ENCODE measurements at regions not wholly inside any gene's neighbourhood (a gene's known extent, or its start where the extent isn't known, plus 50 kb on each side); places are given as distances from the start of the nearest gene placed in this dataset.

DNA sequence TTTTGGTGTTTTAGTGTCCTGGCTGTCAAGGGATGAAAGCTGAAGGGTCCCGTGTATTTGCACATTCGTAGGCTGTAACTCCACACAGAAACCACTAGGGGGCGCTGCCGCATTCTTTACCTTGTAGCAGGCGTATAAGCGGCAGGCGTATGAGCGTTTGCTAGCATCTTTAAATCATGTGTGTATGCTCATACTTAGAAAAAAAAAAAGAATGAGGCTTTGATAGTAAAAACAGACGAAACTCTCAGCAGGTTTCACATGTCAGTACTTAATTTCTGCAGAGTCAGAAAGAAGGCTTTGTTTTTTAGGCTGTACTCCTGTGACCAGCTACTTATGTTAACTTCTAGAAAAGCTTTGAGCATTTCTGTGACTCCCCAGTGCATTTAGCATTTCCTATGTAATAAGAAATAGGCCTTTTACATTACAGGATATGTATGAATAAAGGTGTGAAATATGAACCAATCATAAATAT lies 218.8 kb upstream of the ADAMTSL1 start:
- peak; percentile 87 to 94 (median 88) for TF ChIP-seq CTCF (IDR thresholded peaks at IDR 0.05)
- TF ChIP-seq POLR2A (IDR thresholded peaks at IDR 0.05): no peak
- no peak for TF ChIP-seq POLR2AphosphoS5 (IDR thresholded peaks at IDR 0.05)
